ENCODE measurements at regions not wholly inside any gene's neighbourhood (a gene's known extent, or its start where the extent isn't known, plus 50 kb on each side); places are given as distances from the start of the nearest gene placed in this dataset.

DNA sequence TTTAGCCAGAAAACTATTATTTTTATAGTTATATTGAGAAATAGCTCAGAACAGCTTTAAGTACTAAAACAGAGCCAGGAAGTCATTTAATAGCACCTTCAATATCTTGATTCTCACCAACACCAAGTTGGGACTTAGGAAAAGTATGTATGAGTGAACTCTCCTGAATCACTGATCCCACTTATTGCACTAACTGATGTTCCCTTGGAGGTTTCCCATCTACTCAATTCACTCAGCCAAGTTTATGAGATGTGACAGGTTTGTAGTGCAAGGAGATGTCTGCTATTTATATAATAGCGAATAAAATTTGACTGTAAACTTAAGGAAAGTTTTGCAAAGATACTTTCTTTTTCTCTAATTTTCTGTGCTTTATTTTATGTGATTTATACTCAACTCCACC is 1147.6 kb upstream of the PCDH20 start (continued):
- no peak for TF ChIP-seq CREB5 (CRISPR knock-in tag; IDR thresholded peaks at IDR 0.05; ENCODE audit: low read depth)

DNA sequence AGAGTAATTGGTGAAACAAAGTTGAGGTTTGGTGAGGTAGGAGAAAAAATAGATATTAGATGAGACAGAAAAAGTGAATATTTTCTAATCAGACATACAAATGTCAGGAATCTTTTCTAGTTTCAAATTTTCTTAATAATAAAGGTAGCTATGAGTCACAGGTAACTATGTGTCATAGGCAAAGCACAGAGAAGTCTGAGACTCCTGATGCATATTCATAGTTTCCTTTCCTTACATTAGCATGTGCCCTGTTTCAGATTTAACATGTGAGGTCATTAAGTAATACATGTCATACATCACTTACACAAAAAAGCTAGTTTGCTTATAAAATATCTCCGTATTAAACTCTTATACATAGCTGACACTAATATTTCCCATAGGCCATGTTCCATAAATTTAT is 1141.3 kb upstream of the PCDH20 start:
- no peak for ATAC-seq
- TF ChIP-seq RARB (CRISPR knock-in tag; IDR thresholded peaks at IDR 0.05) = no peak
- TF ChIP-seq ESRRG (CRISPR knock-in tag; IDR thresholded peaks at IDR 0.05) = no peak
- TF ChIP-seq PPARA (CRISPR knock-in tag; IDR thresholded peaks at IDR 0.05; ENCODE audit: borderline replicate concordance) = no peak
- TF ChIP-seq CSDC2 (CRISPR knock-in tag; IDR thresholded peaks at IDR 0.05) = no peak
- no peak for TF ChIP-seq GLIS3 (CRISPR knock-in tag; IDR thresholded peaks at IDR 0.05)
- no peak for TF ChIP-seq TCF4 (CRISPR knock-in tag; IDR thresholded peaks at IDR 0.05; ENCODE audit: borderline replicate concordance)
- TF ChIP-seq SNAI2 (CRISPR knock-in tag; IDR thresholded peaks at IDR 0.05) = no peak
- TF ChIP-seq, protein P1, sequence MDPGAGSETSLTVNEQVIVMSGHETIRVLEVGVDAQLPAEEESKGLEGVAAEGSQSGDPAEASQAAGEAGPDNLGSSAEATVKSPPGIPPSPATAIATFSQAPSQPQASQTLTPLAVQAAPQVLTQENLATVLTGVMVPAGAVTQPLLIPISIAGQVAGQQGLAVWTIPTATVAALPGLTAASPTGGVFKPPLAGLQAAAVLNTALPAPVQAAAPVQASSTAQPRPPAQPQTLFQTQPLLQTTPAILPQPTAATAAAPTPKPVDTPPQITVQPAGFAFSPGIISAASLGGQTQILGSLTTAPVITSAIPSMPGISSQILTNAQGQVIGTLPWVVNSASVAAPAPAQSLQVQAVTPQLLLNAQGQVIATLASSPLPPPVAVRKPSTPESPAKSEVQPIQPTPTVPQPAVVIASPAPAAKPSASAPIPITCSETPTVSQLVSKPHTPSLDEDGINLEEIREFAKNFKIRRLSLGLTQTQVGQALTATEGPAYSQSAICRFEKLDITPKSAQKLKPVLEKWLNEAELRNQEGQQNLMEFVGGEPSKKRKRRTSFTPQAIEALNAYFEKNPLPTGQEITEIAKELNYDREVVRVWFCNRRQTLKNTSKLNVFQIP (CRISPR knock-in tag; IDR thresholded peaks at IDR 0.05; ENCODE audit: borderline replicate concordance, low read depth) = no peak
- TF ChIP-seq BACH2 (CRISPR knock-in tag; IDR thresholded peaks at IDR 0.05; ENCODE audit: borderline replicate concordance) = no peak
- no peak for TF ChIP-seq CREB5 (CRISPR knock-in tag; IDR thresholded peaks at IDR 0.05; ENCODE audit: low read depth)
- no peak for TF ChIP-seq ZNF8 (CRISPR knock-in tag; IDR thresholded peaks at IDR 0.05)
- TF ChIP-seq ZC3H10 (CRISPR knock-in tag; IDR thresholded peaks at IDR 0.05) = no peak
- TF ChIP-seq ZFP30 (CRISPR knock-in tag; IDR thresholded peaks at IDR 0.05) = no peak

DNA sequence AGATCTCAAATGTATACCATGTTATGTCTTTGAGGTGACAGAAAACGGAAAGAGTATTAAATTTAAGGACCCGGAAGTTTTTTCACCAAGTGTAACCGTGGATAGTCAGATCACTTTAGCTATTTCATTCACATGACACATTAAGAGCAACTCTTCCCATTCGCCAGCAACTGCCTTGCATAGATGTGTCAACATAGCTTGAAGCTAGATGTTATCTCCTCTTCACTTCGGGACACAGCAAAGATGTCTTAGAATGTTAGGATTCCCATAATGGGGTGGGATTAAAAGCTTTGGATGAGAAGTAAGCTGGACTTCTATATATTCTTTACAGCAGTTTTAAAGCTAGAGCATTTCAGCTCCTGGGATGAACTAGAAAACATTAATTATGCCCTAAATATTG is 1135.9 kb upstream of the PCDH20 start:
- ATAC-seq = no peak
- TF ChIP-seq CREB5 (CRISPR knock-in tag; IDR thresholded peaks at IDR 0.05; ENCODE audit: low read depth) = no peak
- no peak for TF ChIP-seq ZNF565 (CRISPR knock-in tag; conservative IDR thresholded peaks at IDR 0.05; ENCODE audit: low read depth)
- TF ChIP-seq ESRRG (CRISPR knock-in tag; IDR thresholded peaks at IDR 0.05) = no peak
- TF ChIP-seq PPARA (CRISPR knock-in tag; IDR thresholded peaks at IDR 0.05; ENCODE audit: borderline replicate concordance) = no peak
- no peak for TF ChIP-seq RARB (CRISPR knock-in tag; IDR thresholded peaks at IDR 0.05)
- no peak for TF ChIP-seq ZFP30 (CRISPR knock-in tag; IDR thresholded peaks at IDR 0.05)
- no peak for TF ChIP-seq ZC3H10 (CRISPR knock-in tag; IDR thresholded peaks at IDR 0.05)
- TF ChIP-seq TOX (CRISPR knock-in tag; IDR thresholded peaks at IDR 0.05; ENCODE audit: borderline replicate concordance) = no peak
- no peak for TF ChIP-seq BACH2 (CRISPR knock-in tag; IDR thresholded peaks at IDR 0.05; ENCODE audit: borderline replicate concordance)
- no peak for TF ChIP-seq TSHZ2 (CRISPR knock-in tag; IDR thresholded peaks at IDR 0.05)
- TF ChIP-seq, protein P1 (CRISPR knock-in tag; IDR thresholded peaks at IDR 0.05; ENCODE audit: borderline replicate concordance, low read depth) = no peak
- no peak for TF ChIP-seq ZFP3 (CRISPR knock-in tag; IDR thresholded peaks at IDR 0.05)
- TF ChIP-seq SNAI2 (CRISPR knock-in tag; IDR thresholded peaks at IDR 0.05) = no peak
- TF ChIP-seq GLIS3 (CRISPR knock-in tag; IDR thresholded peaks at IDR 0.05) = no peak
- TF ChIP-seq ZNF70 (CRISPR knock-in tag; IDR thresholded peaks at IDR 0.05) = no peak
- no peak for TF ChIP-seq TCF4 (CRISPR knock-in tag; IDR thresholded peaks at IDR 0.05; ENCODE audit: borderline replicate concordance)
- no peak for TF ChIP-seq CSDC2 (CRISPR knock-in tag; IDR thresholded peaks at IDR 0.05)
- no peak for TF ChIP-seq CSRNP3 (CRISPR knock-in tag; IDR thresholded peaks at IDR 0.05)
